GM12878 (cell line): ENCODE measurements at regions not wholly inside any gene's neighbourhood (a gene's known extent, or its start where the extent isn't known, plus 50 kb on each side); places are given as distances from the start of the nearest gene placed in this dataset.

Experiments used
- ATAC-seq: fragments of 200-7000 bp; cut with Tn5 transposase; 3 replicates; pipeline ENCODE4 v1.9.1; 2020; ENCODE audit warnings: mild to moderate bottlenecking, moderate library complexity
- BruUV-seq: library from RNA; stranded (reverse); fragments of 400-500 nt; replicated peaks from 2 replicates; lab custom pipeline; 2021; lab: Mats Ljungman, UMichigan
- CTCF ChIA-PET: fragments of 300-600 bp; sonication (Branson Sonifier 250); formaldehyde crosslinking; extraction: SDS; loops from one replicate; lab custom pipeline; 2021; ENCODE audit warnings: inconsistent platforms; lab: Yijun Ruan, JAX
- POLR2A ChIA-PET: fragments of 350-600 bp; formaldehyde crosslinking; extraction: SDS; loops from one replicate; lab custom pipeline; 2021; ENCODE audit warnings: inconsistent platforms; lab: Charles Lee
- RAD21 ChIA-PET: fragments of 300-600 bp; sonication (Branson Sonifier 250); formaldehyde crosslinking; loops from one replicate; lab custom pipeline; 2023; ENCODE audit warnings: antibody characterized with exemption; ENCODE audit not compliant: unreplicated experiment; lab: Charles Lee
- SMC1A ChIA-PET: fragments of 300-600 bp; sonication (Branson Sonifier 250); formaldehyde crosslinking; loops from one replicate; lab custom pipeline; 2023; ENCODE audit not compliant: unreplicated experiment, uncharacterized antibody; lab: Charles Lee
- DNase-seq: peaks from one replicate; pipeline ENCODE4 v3.0.0-alpha.2; 2011; ENCODE audit warnings: low read depth, low spot score
- FAIRE-seq: peaks from 3 replicates; lab custom pipeline; 2011; peaks lifted over from hg19 to GRCh38; lab: Jason Lieb, UNC
- H2AFZ ChIP-seq: 2 replicates; pipeline ENCODE4 v1.6.0; 2011; ENCODE audit warnings: low read depth, low read length, control low read depth; ENCODE audit not compliant: control insufficient read depth
- H3K27ac ChIP-seq: 2 replicates; pipeline ENCODE4 v1.5.1; 2011; ENCODE audit warnings: control low read depth; ENCODE audit not compliant: control insufficient read depth, insufficient read depth
- H3K27me3 ChIP-seq, 2 experiments: replicated peaks in 1 of 2; 2 replicates each; pipeline versions ENCODE4 v1.6.0 to v1.6.1; 2011; ENCODE audit warnings: low read length in 1 of 2; ENCODE audit not compliant: control insufficient read depth in 2 of 2, insufficient read depth in 2 of 2
- H3K36me3 ChIP-seq, 2 experiments: 2 replicates each; pipeline ENCODE4 v1.5.1; 2011; ENCODE audit warnings: low read length in 1 of 2; ENCODE audit not compliant: control insufficient read depth in 2 of 2, insufficient read depth in 2 of 2
- H3K4me1 ChIP-seq: 2 replicates; pipeline ENCODE4 v1.6.1; 2011; ENCODE audit warnings: mild to moderate bottlenecking, low read length, moderate library complexity, mixed read lengths; ENCODE audit not compliant: control insufficient read depth, insufficient read depth
- H3K4me2 ChIP-seq: 2 replicates; pipeline ENCODE4 v1.6.0; 2011; ENCODE audit warnings: control low read depth; ENCODE audit not compliant: control insufficient read depth, insufficient read depth
- H3K4me3 ChIP-seq: fragments of 200-600 bp; sonication (generic); 2 replicates; pipeline ENCODE4 v1.5.1; 2016
- H3K79me2 ChIP-seq: 2 replicates; pipeline ENCODE4 v1.6.0; 2011; ENCODE audit warnings: low read length; ENCODE audit not compliant: control insufficient read depth, insufficient read depth
- H3K9ac ChIP-seq: 2 replicates; pipeline ENCODE4 v1.8.0; 2011; ENCODE audit warnings: low read length, control low read depth, mixed read lengths; ENCODE audit not compliant: control insufficient read depth, insufficient read depth
- H3K9me3 ChIP-seq: replicated peaks from 3 replicates; pipeline ENCODE4 v1.5.1; 2011; ENCODE audit warnings: mild to moderate bottlenecking, low read length; ENCODE audit not compliant: control insufficient read depth, insufficient read depth
- H4K20me1 ChIP-seq: 2 replicates; pipeline ENCODE4 v1.6.0; 2011; ENCODE audit not compliant: control insufficient read depth, insufficient read depth
- CHD4 ChIP-seq: fragments of 200-600 bp; sonication (generic); IDR thresholded peaks from 2 replicates; pipeline ENCODE4 v1.6.1; 2016; ENCODE audit warnings: mild to moderate bottlenecking
- CREB1 ChIP-seq: IDR thresholded peaks from 2 replicates; pipeline ENCODE4 v1.6.1; 2012; ENCODE audit warnings: low read depth, mild to moderate bottlenecking, inconsistent platforms
- EZH2 ChIP-seq: IDR thresholded peaks from 2 replicates; pipeline ENCODE4 v1.6.1; 2012; ENCODE audit warnings: low read depth, mild to moderate bottlenecking, control low read depth, inconsistent platforms, low read length, borderline replicate concordance; ENCODE audit not compliant: control insufficient read depth
- FOXK2 ChIP-seq: fragments of 450-650 bp; IDR thresholded peaks from 2 replicates; pipeline ENCODE4 v1.6.1; 2017; ENCODE audit warnings: mild to moderate bottlenecking, moderate library complexity
- LARP7 ChIP-seq: fragments of 450-650 bp; IDR thresholded peaks from 2 replicates; pipeline ENCODE4 v1.6.1; 2017; ENCODE audit warnings: mild to moderate bottlenecking
- RB1 ChIP-seq: fragments of 450-650 bp; formaldehyde crosslinking; IDR thresholded peaks from 2 replicates; pipeline ENCODE4 v1.6.1; 2017; ENCODE audit warnings: mild to moderate bottlenecking, borderline replicate concordance
- SMARCA5 ChIP-seq: fragments of 450-650 bp; IDR thresholded peaks from 2 replicates; pipeline ENCODE4 v1.6.1; 2017; ENCODE audit warnings: mild to moderate bottlenecking
- ZSCAN29 ChIP-seq: fragments of 450-650 bp; IDR thresholded peaks from 2 replicates; pipeline ENCODE4 v1.6.1; 2017; ENCODE audit warnings: mild to moderate bottlenecking, moderate library complexity
- WGBS: methylation state at CpG from one replicate; pipeline ENCODE4 v1.1.6; 2016; ENCODE audit warnings: low lambda C conversion rate; ENCODE audit not compliant: insufficient replicate concordance, insufficient coverage; ENCODE audit errors: missing lambda C conversion rate; 5-methylcytosine and 5-hydroxymethylcytosine counted together
- in situ Hi-C: fragments of 300-500 bp; cut with MboI; formaldehyde crosslinking; loops from 9 replicates; pipeline ENCODE4 v1.14.3; 2018; ENCODE audit warnings: mixed read lengths
- intact Hi-C: fragments of 100-400 bp; cut with micrococcal nuclease; formaldehyde crosslinking; loops from one replicate; pipeline ENCODE4 v1.14.2; 2022; ENCODE audit not compliant: unreplicated experiment
- TF ChIP-seq, protein P1 (sequence below): fragments of 450-650 bp; IDR thresholded peaks from 2 replicates; pipeline ENCODE4 v1.6.1; 2016; ENCODE audit warnings: mild to moderate bottlenecking, moderate library complexity, borderline replicate concordance
- TF ChIP-seq, protein P2 (sequence below): fragments of 450-650 bp; conservative IDR thresholded peaks from 2 replicates; pipeline ENCODE4 v1.6.1; 2017; ENCODE audit warnings: mild to moderate bottlenecking, moderate library complexity
- TF ChIP-seq, protein P3 (sequence below): IDR thresholded peaks from 2 replicates; pipeline ENCODE4 v1.6.1; 2011; ENCODE audit warnings: borderline replicate concordance, low read depth, mild to moderate bottlenecking, moderate library complexity, low read length; ENCODE audit not compliant: insufficient read depth, poor library complexity, severe bottlenecking
- TF ChIP-seq, protein P4 (sequence below): IDR thresholded peaks from 2 replicates; pipeline ENCODE4 v1.6.1; 2011; ENCODE audit warnings: low read depth, low read length, improper control_type of control experiment, borderline replicate concordance
- TF ChIP-seq, protein P5 (sequence below): IDR thresholded peaks from 2 replicates; pipeline ENCODE4 v1.6.1; 2011; ENCODE audit warnings: low read depth, mild to moderate bottlenecking, low read length, moderate library complexity, borderline replicate concordance; ENCODE audit errors: extremely low read depth
- TF ChIP-seq, protein P6 (sequence below): IDR thresholded peaks from 2 replicates; pipeline ENCODE4 v1.6.1; 2012; ENCODE audit warnings: low read depth, low read length, improper control_type of control experiment

DNA sequence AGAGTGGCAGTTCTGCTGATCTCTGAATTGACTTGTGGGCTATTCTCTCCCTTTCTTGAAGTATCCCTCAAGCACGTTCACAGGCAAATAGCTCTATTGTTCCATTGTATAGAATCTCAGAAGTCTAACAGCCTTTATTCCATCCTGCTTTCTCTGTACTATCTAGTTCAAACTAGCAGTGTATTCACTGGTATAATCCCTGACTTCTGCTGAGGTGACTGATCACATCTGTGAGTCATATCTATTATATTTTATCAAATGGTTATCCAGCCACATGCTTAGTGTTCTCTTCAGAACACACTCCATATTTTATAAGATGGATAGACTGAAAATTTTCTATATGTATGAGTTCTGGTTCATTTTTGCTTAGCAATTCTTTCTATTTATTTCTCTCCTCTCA is 866.1 kb downstream of the C12orf50 start:
- H4K20me1 ChIP-seq: no peaks in the 10 kb centered on the region
- no TSS peak for BruUV-seq
- intact Hi-C loops (no loop called here), in situ Hi-C loops (no loop called here)
- no peak for FAIRE-seq
- SMC1A ChIA-PET: no interaction called here
- WGBS: 0% methylated on average over 1 of the region's 1 CpG
- no peaks in the 10 kb centered on the region for H3K4me1 ChIP-seq
- DNase-seq: no peak
- RAD21 ChIA-PET: no interaction called here
- no peaks in the 10 kb centered on the region for H3K27me3 ChIP-seq
- no peaks in the 10 kb centered on the region for H3K79me2 ChIP-seq
- H2AFZ ChIP-seq: no peak overlapping the region
- H3K27ac ChIP-seq: no peak overlapping the region
- no peak overlapping the region for H3K9ac ChIP-seq
- ATAC-seq: no peak
- POLR2A ChIA-PET: interaction anchor here (0.6 kb wide), 1 partner anchor 11 kb away, joined by 3 read pairs; no protein-coding TSS in a partner anchor
- no peak overlapping the region for H3K4me2 ChIP-seq
- H3K9me3 ChIP-seq: peaks cover 4% of the 10 kb centered on the region; the same call in 2 of the 3 replicates
- no peaks in the 10 kb centered on the region for H3K36me3 ChIP-seq
- CTCF ChIA-PET: interaction anchor here (0.7 kb wide), 1 partner anchor 13 kb away, joined by 3 read pairs; no protein-coding TSS in a partner anchor
- H3K4me3 ChIP-seq: no peak overlapping the region
- TF ChIP-seq, protein P1, sequence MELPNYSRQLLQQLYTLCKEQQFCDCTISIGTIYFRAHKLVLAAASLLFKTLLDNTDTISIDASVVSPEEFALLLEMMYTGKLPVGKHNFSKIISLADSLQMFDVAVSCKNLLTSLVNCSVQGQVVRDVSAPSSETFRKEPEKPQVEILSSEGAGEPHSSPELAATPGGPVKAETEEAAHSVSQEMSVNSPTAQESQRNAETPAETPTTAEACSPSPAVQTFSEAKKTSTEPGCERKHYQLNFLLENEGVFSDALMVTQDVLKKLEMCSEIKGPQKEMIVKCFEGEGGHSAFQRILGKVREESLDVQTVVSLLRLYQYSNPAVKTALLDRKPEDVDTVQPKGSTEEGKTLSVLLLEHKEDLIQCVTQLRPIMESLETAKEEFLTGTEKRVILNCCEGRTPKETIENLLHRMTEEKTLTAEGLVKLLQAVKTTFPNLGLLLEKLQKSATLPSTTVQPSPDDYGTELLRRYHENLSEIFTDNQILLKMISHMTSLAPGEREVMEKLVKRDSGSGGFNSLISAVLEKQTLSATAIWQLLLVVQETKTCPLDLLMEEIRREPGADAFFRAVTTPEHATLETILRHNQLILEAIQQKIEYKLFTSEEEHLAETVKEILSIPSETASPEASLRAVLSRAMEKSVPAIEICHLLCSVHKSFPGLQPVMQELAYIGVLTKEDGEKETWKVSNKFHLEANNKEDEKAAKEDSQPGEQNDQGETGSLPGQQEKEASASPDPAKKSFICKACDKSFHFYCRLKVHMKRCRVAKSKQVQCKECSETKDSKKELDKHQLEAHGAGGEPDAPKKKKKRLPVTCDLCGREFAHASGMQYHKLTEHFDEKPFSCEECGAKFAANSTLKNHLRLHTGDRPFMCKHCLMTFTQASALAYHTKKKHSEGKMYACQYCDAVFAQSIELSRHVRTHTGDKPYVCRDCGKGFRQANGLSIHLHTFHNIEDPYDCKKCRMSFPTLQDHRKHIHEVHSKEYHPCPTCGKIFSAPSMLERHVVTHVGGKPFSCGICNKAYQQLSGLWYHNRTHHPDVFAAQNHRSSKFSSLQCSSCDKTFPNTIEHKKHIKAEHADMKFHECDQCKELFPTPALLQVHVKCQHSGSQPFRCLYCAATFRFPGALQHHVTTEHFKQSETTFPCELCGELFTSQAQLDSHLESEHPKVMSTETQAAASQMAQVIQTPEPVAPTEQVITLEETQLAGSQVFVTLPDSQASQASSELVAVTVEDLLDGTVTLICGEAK: no peak
- TF ChIP-seq EZH2: no peak
- TF ChIP-seq CHD4: no peak
- TF ChIP-seq LARP7: no peak
- TF ChIP-seq FOXK2: no peak
- TF ChIP-seq, protein P2, sequence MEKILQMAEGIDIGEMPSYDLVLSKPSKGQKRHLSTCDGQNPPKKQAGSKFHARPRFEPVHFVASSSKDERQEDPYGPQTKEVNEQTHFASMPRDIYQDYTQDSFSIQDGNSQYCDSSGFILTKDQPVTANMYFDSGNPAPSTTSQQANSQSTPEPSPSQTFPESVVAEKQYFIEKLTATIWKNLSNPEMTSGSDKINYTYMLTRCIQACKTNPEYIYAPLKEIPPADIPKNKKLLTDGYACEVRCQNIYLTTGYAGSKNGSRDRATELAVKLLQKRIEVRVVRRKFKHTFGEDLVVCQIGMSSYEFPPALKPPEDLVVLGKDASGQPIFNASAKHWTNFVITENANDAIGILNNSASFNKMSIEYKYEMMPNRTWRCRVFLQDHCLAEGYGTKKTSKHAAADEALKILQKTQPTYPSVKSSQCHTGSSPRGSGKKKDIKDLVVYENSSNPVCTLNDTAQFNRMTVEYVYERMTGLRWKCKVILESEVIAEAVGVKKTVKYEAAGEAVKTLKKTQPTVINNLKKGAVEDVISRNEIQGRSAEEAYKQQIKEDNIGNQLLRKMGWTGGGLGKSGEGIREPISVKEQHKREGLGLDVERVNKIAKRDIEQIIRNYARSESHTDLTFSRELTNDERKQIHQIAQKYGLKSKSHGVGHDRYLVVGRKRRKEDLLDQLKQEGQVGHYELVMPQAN: no peak
- no peak for TF ChIP-seq SMARCA5
- no peak for TF ChIP-seq ZSCAN29
- TF ChIP-seq, protein P3, sequence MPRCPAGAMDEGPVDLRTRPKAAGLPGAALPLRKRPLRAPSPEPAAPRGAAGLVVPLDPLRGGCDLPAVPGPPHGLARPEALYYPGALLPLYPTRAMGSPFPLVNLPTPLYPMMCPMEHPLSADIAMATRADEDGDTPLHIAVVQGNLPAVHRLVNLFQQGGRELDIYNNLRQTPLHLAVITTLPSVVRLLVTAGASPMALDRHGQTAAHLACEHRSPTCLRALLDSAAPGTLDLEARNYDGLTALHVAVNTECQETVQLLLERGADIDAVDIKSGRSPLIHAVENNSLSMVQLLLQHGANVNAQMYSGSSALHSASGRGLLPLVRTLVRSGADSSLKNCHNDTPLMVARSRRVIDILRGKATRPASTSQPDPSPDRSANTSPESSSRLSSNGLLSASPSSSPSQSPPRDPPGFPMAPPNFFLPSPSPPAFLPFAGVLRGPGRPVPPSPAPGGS: no peak
- no peak for TF ChIP-seq RB1
- no peak for TF ChIP-seq CREB1
- TF ChIP-seq, protein P4, sequence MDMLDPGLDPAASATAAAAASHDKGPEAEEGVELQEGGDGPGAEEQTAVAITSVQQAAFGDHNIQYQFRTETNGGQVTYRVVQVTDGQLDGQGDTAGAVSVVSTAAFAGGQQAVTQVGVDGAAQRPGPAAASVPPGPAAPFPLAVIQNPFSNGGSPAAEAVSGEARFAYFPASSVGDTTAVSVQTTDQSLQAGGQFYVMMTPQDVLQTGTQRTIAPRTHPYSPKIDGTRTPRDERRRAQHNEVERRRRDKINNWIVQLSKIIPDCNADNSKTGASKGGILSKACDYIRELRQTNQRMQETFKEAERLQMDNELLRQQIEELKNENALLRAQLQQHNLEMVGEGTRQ: no peak
- TF ChIP-seq, protein P5, sequence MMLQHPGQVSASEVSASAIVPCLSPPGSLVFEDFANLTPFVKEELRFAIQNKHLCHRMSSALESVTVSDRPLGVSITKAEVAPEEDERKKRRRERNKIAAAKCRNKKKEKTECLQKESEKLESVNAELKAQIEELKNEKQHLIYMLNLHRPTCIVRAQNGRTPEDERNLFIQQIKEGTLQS: no peak
- TF ChIP-seq, protein P6, sequence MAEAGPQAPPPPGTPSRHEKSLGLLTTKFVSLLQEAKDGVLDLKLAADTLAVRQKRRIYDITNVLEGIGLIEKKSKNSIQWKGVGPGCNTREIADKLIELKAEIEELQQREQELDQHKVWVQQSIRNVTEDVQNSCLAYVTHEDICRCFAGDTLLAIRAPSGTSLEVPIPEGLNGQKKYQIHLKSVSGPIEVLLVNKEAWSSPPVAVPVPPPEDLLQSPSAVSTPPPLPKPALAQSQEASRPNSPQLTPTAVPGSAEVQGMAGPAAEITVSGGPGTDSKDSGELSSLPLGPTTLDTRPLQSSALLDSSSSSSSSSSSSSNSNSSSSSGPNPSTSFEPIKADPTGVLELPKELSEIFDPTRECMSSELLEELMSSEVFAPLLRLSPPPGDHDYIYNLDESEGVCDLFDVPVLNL: no peak
